Ovary (tissue), 7 donors: ENCODE measurements at regions not wholly inside any gene's neighbourhood (a gene's known extent, or its start where the extent isn't known, plus 50 kb on each side); places are given as distances from the start of the nearest gene placed in this dataset.

Source experiments
- DNase-seq, 5 donors: peaks; one replicate each; pipeline ENCODE4 v3.0.0-alpha.2; 2019 to 2020
- H3K27ac ChIP-seq, 2 donors: fragments of 200-600 bp; one replicate each; pipeline versions ENCODE4 v1.5.1 to v1.8.0; 2019 to 2022
- H3K27me3 ChIP-seq: fragments of 200-600 bp; one replicate; pipeline ENCODE4 v1.8.0; 2022
- H3K36me3 ChIP-seq: fragments of 200-600 bp; sonication (generic); one replicate; pipeline ENCODE4 v1.5.1; 2019
- H3K4me1 ChIP-seq: one replicate; pipeline ENCODE4 v1.8.1; 2013; ENCODE audit warnings: mild to moderate bottlenecking, moderate library complexity; ENCODE audit not compliant: insufficient read depth
- H3K4me3 ChIP-seq: fragments of 200-600 bp; sonication (generic); one replicate; pipeline ENCODE4 v1.5.1; 2017
- H3K9me3 ChIP-seq, 2 donors: fragments of 200-600 bp in 1 of 2; sonication (generic) in 1 of 2; one replicate each; pipeline versions ENCODE4 v1.5.1 to v1.8.1; 2013 to 2019; ENCODE audit warnings: mild to moderate bottlenecking in 1 of 2, moderate library complexity in 1 of 2
- CTCF ChIP-seq, 3 donors: fragments of 450-650 bp in 2 of 3; fragments of 200-600 bp in 1 of 3; IDR thresholded peaks; one replicate each; pipeline versions ENCODE4 v1.5.1 to v1.8.0; 2016 to 2022; ENCODE audit warnings: antibody characterized with exemption in 3 of 3, mild to moderate bottlenecking in 1 of 3
- EP300 ChIP-seq: sonication (generic); formaldehyde crosslinking; IDR thresholded peaks from one replicate; pipeline ENCODE4 v1.6.1; 2017; ENCODE audit warnings: antibody characterized with exemption
- POLR2A ChIP-seq: fragments of 450-650 bp; IDR thresholded peaks from one replicate; pipeline ENCODE4 v1.6.1; 2017; ENCODE audit warnings: antibody characterized with exemption, mild to moderate bottlenecking, moderate library complexity
- WGBS, 3 donors: extraction: QIAGEN DNeasy Blood & Tissue Kit in 1 of 3; methylation state at CpG; one replicate each; pipeline versions ENCODE4 v1.1.5 to v1.1.7; 2013 to 2017; 5-methylcytosine and 5-hydroxymethylcytosine counted together
- intact Hi-C, 4 donors: fragments of 100-400 bp; cut with DNase I; formaldehyde crosslinking; loops; one replicate each; pipeline versions ENCODE4 v1.11.0 to v1.15.1; 2022 to 2023
- donor health status: DM: no; HTN: no; CAD: no; lungs with moderate emphysema.
- donor health status: DM: no; HTN: no; CAD: no.
- donor health status: Bipolar disorder and iron deficiency.
- donor health status: DM: no; HTN: no; CAD: no.
- donor health status: DM: yes; HTN: yes; CAD: no.

- intact Hi-C loops: no loop called here
- WGBS, 3 donors: 78 to 87% (median 79%) methylated on average over 2 of the region's 2 CpGs
- Histone ChIP-seq H3K27ac (no peak overlapping the region), H3K4me1 (no peaks in the 10 kb centered on the region), H3K27me3 (no peaks in the 10 kb centered on the region), H3K4me3 (no peak overlapping the region), H3K36me3 (no peaks in the 10 kb centered on the region), H3K9me3 (no peaks in the 10 kb centered on the region)
- TF ChIP-seq CTCF (IDR thresholded peaks at IDR 0.05): no peak
- TF ChIP-seq EP300: no peak
- no peak for TF ChIP-seq POLR2A
- DNase-seq: no peak
Measured at GRCh38 chr18:29076645-29077044, 899.7 kb upstream of the CDH2 start.

- Histone ChIP-seq H3K4me3 (no peak overlapping the region), H3K36me3 (no peaks in the 10 kb centered on the region), H3K27me3 (no peaks in the 10 kb centered on the region), H3K4me1 (no peaks in the 10 kb centered on the region), H3K27ac (no peak overlapping the region), H3K9me3 (no peaks in the 10 kb centered on the region)
- 79 to 85% (median 80%) methylated on average over 2 of the region's 2 CpGs for WGBS, 3 donors
- DNase-seq: no peak
- intact Hi-C loops: no loop called here
- TF ChIP-seq EP300 (no peak), CTCF (IDR thresholded peaks at IDR 0.05) (no peak), POLR2A (no peak)
Measured at GRCh38 chr18:29074147-29074546, 897.2 kb upstream of the CDH2 start.

- no peak overlapping the region for H3K27ac ChIP-seq
- H3K9me3 ChIP-seq: no peaks in the 10 kb centered on the region
- no peaks in the 10 kb centered on the region for H3K4me1 ChIP-seq
- TF ChIP-seq CTCF (IDR thresholded peaks at IDR 0.05): no peak
- TF ChIP-seq POLR2A: no peak
- TF ChIP-seq EP300: no peak
- H3K27me3 ChIP-seq: no peaks in the 10 kb centered on the region
- H3K4me3 ChIP-seq: no peak overlapping the region
- DNase-seq: no peak
- H3K36me3 ChIP-seq: no peaks in the 10 kb centered on the region
- intact Hi-C loops: no loop called here
- WGBS, 3 donors: 94% methylated on average over 2 of the region's 2 CpGs
Measured at GRCh38 chr18:29071869-29072268, 894.9 kb upstream of the CDH2 start.

- Histone ChIP-seq H3K4me3 (no peak overlapping the region), H3K27ac (no peak overlapping the region), H3K36me3 (no peaks in the 10 kb centered on the region), H3K9me3 (no peaks in the 10 kb centered on the region), H3K4me1 (no peaks in the 10 kb centered on the region), H3K27me3 (no peaks in the 10 kb centered on the region)
- 10 to 20% (median 19%) methylated on average over 2 of the region's 2 CpGs for WGBS, 3 donors
- DNase-seq: no peak
- intact Hi-C loops: no loop called here
- TF ChIP-seq CTCF (IDR thresholded peaks at IDR 0.05): no peak
- no peak for TF ChIP-seq POLR2A
- no peak for TF ChIP-seq EP300
Measured at GRCh38 chr18:29063346-29063745, 886.4 kb upstream of the CDH2 start.

GRCh38 chr18:29062921-29063320, 886.0 kb upstream of the CDH2 start:
- DNase-seq: no peak
- Histone ChIP-seq H3K27ac (no peak overlapping the region), H3K4me3 (no peak overlapping the region), H3K36me3 (no peaks in the 10 kb centered on the region), H3K27me3 (no peaks in the 10 kb centered on the region), H3K4me1 (no peaks in the 10 kb centered on the region), H3K9me3 (no peaks in the 10 kb centered on the region)
- intact Hi-C loops: no loop called here
- TF ChIP-seq POLR2A (no peak), CTCF (IDR thresholded peaks at IDR 0.05) (no peak), EP300 (no peak)
